Small intestine (tissue), 7 donors: ENCODE measurements at regions not wholly inside any gene's neighbourhood (a gene's known extent, or its start where the extent isn't known, plus 50 kb on each side); places are given as distances from the start of the nearest gene placed in this dataset.

Experiments used
- DNase-seq, 2 donors: peaks; one replicate each; pipeline versions ENCODE4 v3.0.0 to v3.0.0-alpha.2; 2013
- FAIRE-seq: peaks from 2 replicates; lab custom pipeline; 2012; peaks lifted over from hg19 to GRCh38; lab: Jason Lieb, UNC
- H3K27ac ChIP-seq, 3 donors: one replicate each; pipeline ENCODE4 v1.5.1; 2013; ENCODE audit warnings: low read length in 2 of 3, mild to moderate bottlenecking in 2 of 3, control low read depth in 1 of 3, inconsistent platforms in 1 of 3, low read depth in 1 of 3, moderate library complexity in 1 of 3
- H3K27me3 ChIP-seq, 3 donors: one replicate each; pipeline ENCODE4 v1.6.1; 2013; ENCODE audit warnings: low read length in 3 of 3, inconsistent platforms in 1 of 3; ENCODE audit not compliant: control insufficient read depth in 3 of 3, insufficient read depth in 3 of 3
- H3K36me3 ChIP-seq, 3 donors: one replicate each; pipeline ENCODE4 v1.6.1; 2013; ENCODE audit warnings: low read length in 3 of 3, inconsistent platforms in 1 of 3, low read depth in 1 of 3, mild to moderate bottlenecking in 1 of 3, moderate library complexity in 1 of 3; ENCODE audit not compliant: control insufficient read depth in 3 of 3, insufficient read depth in 2 of 3
- H3K4me1 ChIP-seq, 3 donors: one replicate each; pipeline ENCODE4 v1.6.1; 2013; ENCODE audit warnings: low read length in 2 of 3, inconsistent platforms in 1 of 3, low read depth in 1 of 3, mild to moderate bottlenecking in 1 of 3, moderate library complexity in 1 of 3; ENCODE audit not compliant: control insufficient read depth in 3 of 3, insufficient read depth in 2 of 3
- H3K4me3 ChIP-seq, 3 donors: one replicate each; pipeline ENCODE4 v1.5.1; 2013; ENCODE audit warnings: low read length in 3 of 3, control low read depth in 1 of 3, inconsistent platforms in 1 of 3, low read depth in 1 of 3, mild to moderate bottlenecking in 1 of 3, moderate library complexity in 1 of 3
- H3K9me3 ChIP-seq, 2 donors: one replicate each; pipeline ENCODE4 v1.6.1; 2013; ENCODE audit warnings: low read depth in 1 of 2, low read length in 1 of 2; ENCODE audit not compliant: control insufficient read depth in 2 of 2, insufficient read depth in 1 of 2
- WGBS, 3 donors: extraction: QIAGEN DNeasy Blood & Tissue Kit; methylation state at CpG; one replicate each; pipeline ENCODE4 v1.1.7; 2013; 5-methylcytosine and 5-hydroxymethylcytosine counted together
- donor health status: healthy with polysubstance abuse.
- donor health status: control.
- donor health status: control.
- donor health status: Bipolar disorder and iron deficiency.
- donor health status: healthy.

DNA sequence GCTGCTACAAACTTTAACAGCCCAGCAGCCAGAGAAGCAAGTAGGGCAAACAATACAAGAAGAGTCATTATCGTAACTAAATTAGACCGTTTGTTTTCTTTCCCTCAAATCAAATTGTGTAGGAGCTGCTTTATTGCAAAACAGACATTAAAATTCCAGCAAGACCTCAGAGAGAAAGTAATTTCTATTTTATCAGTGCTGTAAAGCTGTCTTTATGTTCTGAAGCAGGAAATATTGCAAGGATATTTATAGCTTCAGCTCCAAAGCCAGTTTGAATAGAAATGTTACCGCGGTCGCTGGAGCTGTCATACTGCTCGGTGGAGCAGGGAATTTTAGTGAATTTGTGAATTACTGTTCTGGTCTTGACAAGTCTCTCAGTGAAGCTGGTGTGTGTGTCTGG lies 503.8 kb upstream of the PLXNA2 start:
- H3K27me3 ChIP-seq = no peaks in the 10 kb centered on the region
- FAIRE-seq = no peak
- peaks cover 0 to 2% (median 0%) of the 10 kb centered on the region in 3 donors for H3K4me1 ChIP-seq
- H3K36me3 ChIP-seq = no peaks in the 10 kb centered on the region
- no peaks in the 10 kb centered on the region for H3K9me3 ChIP-seq
- peak in 1 of 2 donors; percentile 4 for DNase-seq
- 13 to 32% (median 31%) methylated on average over 6 of the region's 6 CpGs for WGBS, 3 donors
- H3K4me3 ChIP-seq = no peak overlapping the region
- no peak overlapping the region for H3K27ac ChIP-seq

DNA sequence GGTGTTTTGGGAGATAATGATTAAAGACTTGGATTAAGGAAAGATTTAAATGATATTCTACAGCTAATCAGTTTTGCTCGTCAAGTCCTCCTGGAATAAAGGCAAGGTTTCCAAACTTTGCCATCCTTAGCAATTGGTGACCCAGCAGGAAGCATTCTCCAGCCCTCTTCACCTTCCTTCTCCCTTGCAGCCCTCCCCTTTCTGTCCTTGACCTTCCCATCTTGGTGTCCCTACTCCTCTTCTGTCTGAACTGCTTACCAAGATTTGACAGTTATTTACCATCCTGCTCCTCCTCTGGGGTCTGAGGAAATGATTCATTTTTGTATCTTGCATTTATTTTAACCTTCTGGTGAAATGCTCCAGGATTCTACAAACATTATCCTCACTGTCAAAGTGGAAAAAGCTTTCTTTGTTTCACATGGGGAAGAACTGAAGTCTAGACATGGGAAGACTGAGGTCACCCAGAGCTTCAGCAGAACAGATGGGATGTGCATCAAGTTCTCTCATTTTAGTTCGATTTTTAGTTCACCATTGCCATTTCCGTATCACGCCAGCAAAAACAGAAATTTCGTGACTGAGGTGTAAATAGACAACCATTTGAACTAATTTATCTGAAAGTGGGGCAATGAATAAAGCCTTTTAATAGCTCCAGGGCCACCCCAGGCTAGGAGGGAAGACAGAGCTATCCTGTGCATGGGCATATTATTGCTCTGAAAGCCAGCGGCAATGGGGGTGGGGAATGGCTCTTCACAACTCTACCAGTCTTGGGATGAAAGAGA lies 504.4 kb upstream of the PLXNA2 start:
- 75 to 82% (median 80%) methylated on average over 6 of the region's 6 CpGs for WGBS, 3 donors
- Histone ChIP-seq H3K9me3 (no peaks in the 10 kb centered on the region), H3K4me3 (no peak overlapping the region), H3K36me3 (no peaks in the 10 kb centered on the region), H3K27ac (no peak overlapping the region), H3K27me3 (no peaks in the 10 kb centered on the region), H3K4me1 (peaks cover 0 to 2% (median 0%) of the 10 kb centered on the region in 3 donors)
- no peak for FAIRE-seq
- no peak for DNase-seq

DNA sequence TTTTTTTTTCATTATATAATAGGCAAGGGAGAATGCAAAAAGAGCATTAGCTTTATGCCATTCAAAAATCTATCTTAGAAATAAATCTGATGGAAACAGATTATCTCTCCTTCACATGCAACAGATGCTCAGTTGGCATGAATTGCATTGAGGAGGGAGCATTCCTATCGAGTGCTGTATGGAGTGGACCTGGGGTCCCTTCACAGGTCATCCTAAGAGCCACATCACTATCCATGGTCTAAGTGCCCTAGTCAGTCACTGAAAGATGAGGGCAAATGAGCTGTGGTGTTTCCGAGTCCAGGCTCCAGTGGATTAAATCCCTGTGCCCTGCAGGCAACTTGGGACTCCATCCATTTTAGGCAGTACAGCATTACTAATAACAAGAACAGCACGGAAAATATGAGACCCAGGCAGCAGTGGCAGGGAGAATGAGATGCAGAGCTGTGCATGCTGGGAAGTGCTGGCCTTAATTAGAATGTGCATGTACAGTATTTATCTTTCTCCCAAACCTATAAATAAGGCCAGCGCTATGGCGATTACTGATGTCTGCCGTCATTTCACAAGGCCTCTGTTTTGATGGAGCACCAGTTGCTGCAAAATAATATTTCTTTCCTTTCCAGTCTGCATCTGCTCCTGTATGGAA lies 512.3 kb upstream of the PLXNA2 start:
- no peak for FAIRE-seq
- 81 to 91% (median 87%) methylated on average over 6 of the region's 6 CpGs for WGBS, 3 donors
- H3K36me3 ChIP-seq = no peaks in the 10 kb centered on the region
- H3K9me3 ChIP-seq = no peaks in the 10 kb centered on the region
- no peak overlapping the region for H3K4me3 ChIP-seq
- H3K4me1 ChIP-seq = no peaks in the 10 kb centered on the region
- no peaks in the 10 kb centered on the region for H3K27me3 ChIP-seq
- no peak overlapping the region for H3K27ac ChIP-seq
- no peak for DNase-seq

DNA sequence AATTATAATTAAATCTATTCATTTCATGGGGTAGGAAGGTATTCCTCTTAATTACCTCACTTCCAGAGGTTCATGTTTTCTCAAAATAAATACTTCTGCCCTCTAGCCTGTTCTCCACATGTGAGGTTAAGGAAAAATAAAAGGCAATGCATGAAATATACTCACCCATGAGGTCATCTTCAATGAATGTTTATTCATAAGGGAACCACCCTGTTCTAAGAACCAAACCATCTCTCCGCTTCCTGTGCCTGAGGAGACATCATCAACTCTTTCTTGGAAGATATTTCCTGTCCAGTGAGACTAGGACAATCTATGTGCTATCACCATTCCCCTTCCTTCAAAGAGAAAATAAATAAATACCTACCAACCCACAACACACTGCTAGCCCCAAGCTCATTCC lies 513.7 kb upstream of the PLXNA2 start:
- Histone ChIP-seq H3K36me3 (no peaks in the 10 kb centered on the region), H3K4me1 (no peaks in the 10 kb centered on the region), H3K27ac (no peak overlapping the region), H3K4me3 (no peak overlapping the region), H3K27me3 (no peaks in the 10 kb centered on the region), H3K9me3 (no peaks in the 10 kb centered on the region)
- DNase-seq (no peak), FAIRE-seq (no peak)
- WGBS, 3 donors = 81 to 85% (median 83%) methylated on average over 1 of the region's 1 CpG

DNA sequence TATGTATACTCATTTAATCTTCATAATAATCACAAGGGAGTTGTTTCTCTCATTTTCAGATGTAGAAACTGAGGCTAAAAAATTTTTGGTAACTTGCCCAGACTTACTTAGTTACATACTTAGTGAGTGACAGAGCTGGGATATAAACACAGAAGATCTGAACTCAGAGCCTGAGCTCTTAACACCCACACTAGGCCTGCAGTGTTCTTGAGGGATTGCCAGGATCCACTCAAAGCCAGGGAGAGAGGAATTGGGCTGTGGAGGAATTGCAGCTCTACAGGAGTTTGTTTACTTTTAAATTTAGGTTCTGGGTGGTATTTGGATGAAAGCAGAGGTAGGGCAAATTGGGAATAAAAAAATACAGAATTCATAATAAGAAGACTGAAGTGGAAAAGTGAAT lies 515.1 kb upstream of the PLXNA2 start:
- FAIRE-seq = no peak
- H3K4me3 ChIP-seq = no peak overlapping the region
- H3K27me3 ChIP-seq = no peaks in the 10 kb centered on the region
- H3K4me1 ChIP-seq = no peaks in the 10 kb centered on the region
- no peaks in the 10 kb centered on the region for H3K36me3 ChIP-seq
- DNase-seq = no peak
- no peaks in the 10 kb centered on the region for H3K9me3 ChIP-seq
- H3K27ac ChIP-seq = no peak overlapping the region

DNA sequence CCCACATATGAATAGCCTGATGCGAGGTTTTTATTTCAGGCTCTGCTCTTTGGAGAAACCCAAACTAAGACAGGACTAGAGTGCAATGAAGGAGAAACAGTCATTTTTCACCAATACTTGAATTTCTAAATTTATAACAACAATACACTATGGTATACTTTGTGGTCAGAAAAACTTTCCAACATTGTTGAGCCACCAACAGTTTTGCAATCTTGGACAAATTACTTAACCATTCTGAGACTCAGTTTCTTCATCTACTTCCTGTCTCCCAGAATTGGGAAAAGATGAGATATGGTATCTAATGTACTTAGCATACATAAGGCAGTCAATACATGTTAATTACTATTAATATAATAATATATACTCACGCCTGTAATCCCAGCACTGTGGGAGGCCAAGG lies 519.8 kb upstream of the PLXNA2 start:
- H3K9me3 ChIP-seq = no peaks in the 10 kb centered on the region
- no peak overlapping the region for H3K27ac ChIP-seq
- 86 to 92% (median 88%) methylated on average over 2 of the region's 2 CpGs for WGBS, 3 donors
- FAIRE-seq (no peak), DNase-seq (no peak)
- no peaks in the 10 kb centered on the region for H3K27me3 ChIP-seq
- no peak overlapping the region for H3K4me3 ChIP-seq
- H3K4me1 ChIP-seq = no peaks in the 10 kb centered on the region
- no peaks in the 10 kb centered on the region for H3K36me3 ChIP-seq

DNA sequence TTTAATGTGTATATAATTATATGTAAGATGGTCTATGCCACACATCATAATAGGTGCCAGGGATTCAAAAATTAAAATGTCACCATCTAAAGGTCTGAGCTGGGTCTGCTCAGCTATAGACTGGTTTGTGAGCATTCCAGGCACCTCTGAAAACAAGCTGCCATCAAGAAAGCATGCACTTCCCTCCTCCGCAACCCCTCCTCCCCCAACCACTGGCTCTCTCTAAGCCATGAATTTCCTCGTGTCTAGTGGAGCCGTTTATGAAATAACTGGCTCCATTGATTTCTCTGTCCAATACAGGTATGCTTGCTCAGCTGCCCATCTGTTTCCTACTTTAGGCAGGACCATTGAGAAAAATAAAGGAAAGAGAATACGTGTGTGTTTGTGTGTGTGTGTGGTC lies 522.6 kb upstream of the PLXNA2 start:
- WGBS, 3 donors = 66 to 74% (median 72%) methylated on average over 4 of the region's 4 CpGs
- Histone ChIP-seq H3K36me3 (no peaks in the 10 kb centered on the region), H3K27ac (no peak overlapping the region), H3K4me1 (no peaks in the 10 kb centered on the region), H3K4me3 (no peak overlapping the region), H3K9me3 (no peaks in the 10 kb centered on the region), H3K27me3 (no peaks in the 10 kb centered on the region)
- no peak for FAIRE-seq
- no peak for DNase-seq

DNA sequence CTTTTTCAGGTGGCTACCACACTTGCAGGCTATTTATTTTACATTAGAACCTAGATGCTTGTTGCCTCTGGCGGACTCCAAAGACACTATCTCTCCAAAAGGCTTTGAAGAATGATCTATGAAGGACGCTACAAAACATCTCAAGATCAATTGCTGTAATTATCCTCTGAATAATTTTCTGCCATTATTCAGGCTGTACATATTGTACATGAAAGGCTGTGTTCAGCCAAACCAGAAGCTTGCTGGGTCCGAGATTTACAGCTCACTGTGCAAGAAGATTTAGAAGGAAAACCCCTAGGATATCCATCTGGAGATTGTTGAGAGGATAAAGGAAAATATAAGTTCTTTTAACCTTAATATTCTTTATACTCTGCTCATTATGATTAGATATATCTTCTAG lies 523.6 kb upstream of the PLXNA2 start:
- WGBS, 3 donors = 68 to 82% (median 80%) methylated on average over 3 of the region's 3 CpGs
- Histone ChIP-seq H3K27ac (no peak overlapping the region), H3K36me3 (no peaks in the 10 kb centered on the region), H3K27me3 (no peaks in the 10 kb centered on the region), H3K4me3 (no peak overlapping the region), H3K9me3 (no peaks in the 10 kb centered on the region), H3K4me1 (no peaks in the 10 kb centered on the region)
- DNase-seq = no peak
- no peak for FAIRE-seq
